ENCODE measurements at regions not wholly inside any gene's neighbourhood (a gene's known extent, or its start where the extent isn't known, plus 50 kb on each side); places are given as distances from the start of the nearest gene placed in this dataset.

- no peak overlapping the region for H3K4me2 ChIP-seq
- H3K4me3 ChIP-seq = no peak overlapping the region
- H3K79me2 ChIP-seq = no peaks in the 10 kb centered on the region
- H3K27me3 ChIP-seq = no peaks in the 10 kb centered on the region
- H4K20me1 ChIP-seq (ENCODE audit: insufficient read depth, poor library complexity, severe bottlenecking) = no peaks in the 10 kb centered on the region
- H3K4me1 ChIP-seq (ENCODE audit: insufficient read depth) = no peaks in the 10 kb centered on the region
- 82% methylated on average over 8 of the region's 8 CpGs for WGBS (ENCODE audit: low lambda C conversion rate, missing lambda C conversion rate)
- no peaks in the 10 kb centered on the region for H3K9me2 ChIP-seq (replicated peaks; ENCODE audit: insufficient read depth)
- TF ChIP-seq EZH2phosphoT487 (IDR thresholded peaks at IDR 0.05; ENCODE audit: low read depth, severe bottlenecking, unreplicated experiment) (no peak), EZH2 (IDR thresholded peaks at IDR 0.05; ENCODE audit: borderline replicate concordance) (no peak)
- TF ChIP-seq, protein P1, sequence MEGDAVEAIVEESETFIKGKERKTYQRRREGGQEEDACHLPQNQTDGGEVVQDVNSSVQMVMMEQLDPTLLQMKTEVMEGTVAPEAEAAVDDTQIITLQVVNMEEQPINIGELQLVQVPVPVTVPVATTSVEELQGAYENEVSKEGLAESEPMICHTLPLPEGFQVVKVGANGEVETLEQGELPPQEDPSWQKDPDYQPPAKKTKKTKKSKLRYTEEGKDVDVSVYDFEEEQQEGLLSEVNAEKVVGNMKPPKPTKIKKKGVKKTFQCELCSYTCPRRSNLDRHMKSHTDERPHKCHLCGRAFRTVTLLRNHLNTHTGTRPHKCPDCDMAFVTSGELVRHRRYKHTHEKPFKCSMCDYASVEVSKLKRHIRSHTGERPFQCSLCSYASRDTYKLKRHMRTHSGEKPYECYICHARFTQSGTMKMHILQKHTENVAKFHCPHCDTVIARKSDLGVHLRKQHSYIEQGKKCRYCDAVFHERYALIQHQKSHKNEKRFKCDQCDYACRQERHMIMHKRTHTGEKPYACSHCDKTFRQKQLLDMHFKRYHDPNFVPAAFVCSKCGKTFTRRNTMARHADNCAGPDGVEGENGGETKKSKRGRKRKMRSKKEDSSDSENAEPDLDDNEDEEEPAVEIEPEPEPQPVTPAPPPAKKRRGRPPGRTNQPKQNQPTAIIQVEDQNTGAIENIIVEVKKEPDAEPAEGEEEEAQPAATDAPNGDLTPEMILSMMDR (IDR thresholded peaks at IDR 0.05; ENCODE audit: poor library complexity) = no peak
- H3K36me3 ChIP-seq (replicated peaks; ENCODE audit: insufficient read depth, low read depth) = no peaks in the 10 kb centered on the region
- H3K27ac ChIP-seq = no peak overlapping the region
- no peaks in the 10 kb centered on the region for H3K9me3 ChIP-seq (ENCODE audit: low read depth)
- DNase-seq (ENCODE audit: low spot score) = no peak
- no peak overlapping the region for H2AFZ ChIP-seq
Measured at GRCh38 chr2:236513956-236514355, 55.7 kb upstream of the ACKR3 start.

- whole genome bisulfite sequencing (ENCODE audit: low lambda C conversion rate, missing lambda C conversion rate) = 95% methylated on average over 6 of the region's 6 CpGs
- no peak for DNase-seq (ENCODE audit: low spot score)
Measured at GRCh38 chr2:236516708-236517107, 52.9 kb upstream of the ACKR3 start.

GRCh38 chr2:236517251-236518031 is 52.2 kb upstream of the ACKR3 start:
- no peak overlapping the region for H3K4me2 ChIP-seq
- no peaks in the 10 kb centered on the region for H3K79me2 ChIP-seq
- DNase-seq (ENCODE audit: low spot score) = no peak
- H3K27me3 ChIP-seq = no peaks in the 10 kb centered on the region
- H3K4me3 ChIP-seq = no peak overlapping the region
- H3K27ac ChIP-seq = no peak overlapping the region
- H2AFZ ChIP-seq = no peak overlapping the region
- H3K9me2 ChIP-seq (replicated peaks; ENCODE audit: insufficient read depth) = no peaks in the 10 kb centered on the region
- TF ChIP-seq, protein P1 (IDR thresholded peaks at IDR 0.05; ENCODE audit: poor library complexity) = no peak
- TF ChIP-seq EZH2phosphoT487 (IDR thresholded peaks at IDR 0.05; ENCODE audit: low read depth, severe bottlenecking, unreplicated experiment) = no peak
- TF ChIP-seq EZH2 (IDR thresholded peaks at IDR 0.05; ENCODE audit: borderline replicate concordance) = no peak
- H3K36me3 ChIP-seq (replicated peaks; ENCODE audit: insufficient read depth, low read depth) = no peaks in the 10 kb centered on the region
- no peaks in the 10 kb centered on the region for H3K4me1 ChIP-seq (ENCODE audit: insufficient read depth)
- no peaks in the 10 kb centered on the region for H3K9me3 ChIP-seq (ENCODE audit: low read depth)
- no peaks in the 10 kb centered on the region for H4K20me1 ChIP-seq (ENCODE audit: insufficient read depth, poor library complexity, severe bottlenecking)
- WGBS (ENCODE audit: low lambda C conversion rate, missing lambda C conversion rate) = 74% methylated on average over 11 of the region's 11 CpGs

More at GRCh38 chr2:236516708-236517107, 52.9 kb upstream of the ACKR3 start:
- H3K36me3 ChIP-seq (replicated peaks; ENCODE audit: insufficient read depth, low read depth) = no peaks in the 10 kb centered on the region
- H3K4me2 ChIP-seq = no peak overlapping the region
- no peaks in the 10 kb centered on the region for H3K9me2 ChIP-seq (replicated peaks; ENCODE audit: insufficient read depth)
- no peaks in the 10 kb centered on the region for H3K9me3 ChIP-seq (ENCODE audit: low read depth)
- TF ChIP-seq EZH2 (IDR thresholded peaks at IDR 0.05; ENCODE audit: borderline replicate concordance) = no peak
- no peak for TF ChIP-seq EZH2phosphoT487 (IDR thresholded peaks at IDR 0.05; ENCODE audit: low read depth, severe bottlenecking, unreplicated experiment)
- TF ChIP-seq, protein P1 (IDR thresholded peaks at IDR 0.05; ENCODE audit: poor library complexity) = no peak
- no peak overlapping the region for H3K4me3 ChIP-seq
- H3K79me2 ChIP-seq = no peaks in the 10 kb centered on the region
- no peak overlapping the region for H2AFZ ChIP-seq
- no peaks in the 10 kb centered on the region for H3K27me3 ChIP-seq
- no peak overlapping the region for H3K27ac ChIP-seq
- H4K20me1 ChIP-seq (ENCODE audit: insufficient read depth, poor library complexity, severe bottlenecking) = no peaks in the 10 kb centered on the region
- no peaks in the 10 kb centered on the region for H3K4me1 ChIP-seq (ENCODE audit: insufficient read depth)

Data from hepatocyte (in vitro differentiated cells).